Mesenteric fat pad (tissue), 1 donor: ENCODE measurements at regions not wholly inside any gene's neighbourhood (a gene's known extent, or its start where the extent isn't known, plus 50 kb on each side); places are given as distances from the start of the nearest gene placed in this dataset.

ENCODE experiments used
- DNase-seq: peaks from one replicate; pipeline ENCODE4 v3.0.0-alpha.2; 2020; ENCODE audit warnings: low spot score
- donor health status: DM: yes; HTN: yes; CAD: no.

DNA sequence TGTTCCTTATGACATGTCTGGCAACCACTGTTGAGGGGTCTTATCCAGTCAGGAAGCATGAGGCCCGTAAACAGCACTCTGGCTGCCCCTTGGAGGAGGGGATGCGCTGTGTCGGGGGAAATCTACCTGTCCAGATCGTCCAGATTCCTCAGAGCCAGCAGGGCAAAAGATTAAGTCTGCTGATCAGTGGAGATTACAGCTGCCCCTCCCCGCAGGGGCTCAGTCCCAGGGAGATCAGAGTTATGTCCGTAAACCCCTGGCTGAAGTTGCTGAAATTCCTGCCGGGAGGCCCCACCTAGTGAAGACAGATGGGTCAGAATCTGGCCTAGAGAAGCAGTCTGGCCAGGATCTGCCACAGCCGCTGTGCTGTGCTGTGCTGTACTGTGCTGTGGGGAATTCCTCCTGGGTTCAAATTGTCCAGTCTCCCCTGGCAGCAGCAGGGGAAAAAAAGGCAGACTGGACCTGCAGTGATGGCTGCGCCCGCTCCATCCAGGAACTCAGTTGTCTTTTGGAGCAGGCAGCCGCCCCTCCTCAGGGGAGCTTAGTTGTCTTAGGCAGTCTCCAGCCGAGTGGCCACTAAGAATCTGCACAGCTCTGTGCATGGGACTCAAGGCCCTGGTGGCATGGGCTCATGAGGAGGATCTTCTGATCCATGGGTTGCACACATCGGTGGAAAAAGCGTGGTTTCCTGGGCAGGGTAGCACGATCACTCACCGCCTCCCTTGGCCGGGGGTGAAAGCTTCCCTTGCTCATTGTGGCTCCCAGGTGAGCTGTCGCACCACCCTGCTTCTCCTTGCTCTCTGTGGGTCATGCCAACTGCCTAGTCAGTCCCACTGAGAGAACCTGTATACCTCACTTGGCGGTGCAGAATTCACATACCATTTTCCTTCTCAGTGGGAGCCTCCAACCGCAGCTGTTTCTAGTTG is 1368.8 kb upstream of the ADGRB3 start:
- DNase-seq: no peak

DNA sequence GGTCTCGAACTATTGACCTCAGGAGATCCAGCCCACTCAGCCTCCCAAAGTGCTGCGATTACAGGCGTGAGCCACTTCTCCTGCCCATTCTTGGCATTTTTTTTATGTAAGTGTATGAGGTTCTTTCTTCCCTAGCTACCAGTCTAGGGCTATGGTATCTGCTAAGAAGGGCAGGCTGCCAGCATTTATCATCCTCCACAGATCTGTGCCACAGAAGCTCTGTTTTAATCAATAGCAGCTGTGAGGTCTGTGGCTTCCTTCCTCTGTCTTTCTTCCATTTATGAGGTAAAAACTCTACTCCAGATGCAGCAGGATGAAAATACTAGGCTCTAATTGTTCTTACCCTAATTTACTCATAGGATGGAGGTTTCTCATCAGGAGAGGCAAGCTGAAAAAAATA is 1382.4 kb upstream of the ADGRB3 start:
- no peak for DNase-seq

DNA sequence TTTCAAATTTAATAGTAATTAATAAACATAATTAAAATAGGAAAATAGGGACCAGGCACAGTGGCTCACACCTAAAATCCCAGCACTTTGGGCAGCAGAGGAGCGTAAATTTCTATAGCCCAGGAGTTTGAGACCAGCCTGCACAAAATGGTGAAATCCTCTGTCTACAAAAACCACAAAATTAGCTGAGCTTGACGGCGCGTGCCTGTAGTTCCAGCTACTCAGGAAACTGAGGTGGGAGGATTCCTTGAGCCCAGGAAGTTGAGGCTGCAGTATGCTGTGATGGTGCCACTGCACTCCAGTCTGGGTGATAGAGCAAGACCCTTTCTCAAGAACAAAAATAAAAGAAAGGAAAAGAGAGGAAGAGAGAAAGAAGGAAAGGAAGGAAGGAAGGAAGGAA is 1387.0 kb upstream of the ADGRB3 start:
- DNase-seq: no peak

DNA sequence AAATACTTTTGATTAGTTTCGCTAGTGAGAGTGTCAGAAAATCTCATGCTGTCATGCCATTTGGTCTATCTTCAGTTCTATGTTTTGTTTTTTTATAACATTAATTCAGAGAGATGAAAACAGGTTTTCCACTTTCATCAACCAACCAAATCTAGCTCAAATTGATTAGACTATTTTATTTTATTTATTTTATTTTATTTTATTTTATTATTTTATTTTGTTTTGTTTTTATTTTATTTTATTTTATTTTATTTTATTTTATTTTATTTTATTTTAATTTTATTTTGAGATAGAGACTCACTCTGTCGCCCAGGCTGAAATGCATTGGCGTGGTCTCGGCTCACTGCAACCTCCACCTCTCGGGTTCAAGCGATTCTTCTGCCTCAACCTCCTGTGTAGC is 1391.0 kb upstream of the ADGRB3 start:
- DNase-seq: no peak

DNA sequence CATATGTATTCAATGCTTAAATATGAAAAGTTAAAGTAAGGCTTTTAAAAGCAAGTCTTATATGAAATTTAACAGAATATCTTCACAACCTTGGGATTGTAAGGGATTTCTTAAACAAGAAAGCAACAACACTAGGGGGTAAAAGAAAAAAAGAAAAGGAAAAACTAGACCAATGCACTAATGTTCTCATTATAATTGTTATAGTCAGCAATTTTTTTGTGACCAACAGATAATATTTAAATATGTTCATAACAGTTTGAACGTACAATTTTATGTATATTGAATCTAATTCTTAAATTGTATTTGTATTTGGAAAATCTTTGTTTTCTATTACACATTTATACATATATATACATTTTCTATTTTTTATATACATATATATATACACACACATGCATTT is 1397.8 kb upstream of the ADGRB3 start:
- no peak for DNase-seq

DNA sequence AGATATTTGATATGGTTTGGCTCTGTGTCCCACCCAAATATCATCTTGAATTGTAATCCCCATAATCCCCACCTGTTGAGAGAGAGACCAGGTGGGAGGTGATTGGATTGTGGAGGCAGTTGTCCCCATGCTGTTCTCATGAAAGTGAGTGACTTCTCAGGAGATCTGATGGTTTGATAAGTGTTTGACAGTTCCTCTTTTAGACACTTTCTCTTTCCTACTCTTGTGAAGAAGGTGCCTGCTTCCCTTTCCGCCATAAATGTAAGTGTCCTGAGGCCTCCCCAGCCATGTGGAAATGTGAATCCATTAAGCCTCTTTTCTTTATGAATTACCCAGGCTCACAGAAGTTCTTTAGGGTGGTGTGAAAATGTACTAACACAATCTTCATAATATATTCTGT is 1404.0 kb upstream of the ADGRB3 start:
- no peak for DNase-seq

DNA sequence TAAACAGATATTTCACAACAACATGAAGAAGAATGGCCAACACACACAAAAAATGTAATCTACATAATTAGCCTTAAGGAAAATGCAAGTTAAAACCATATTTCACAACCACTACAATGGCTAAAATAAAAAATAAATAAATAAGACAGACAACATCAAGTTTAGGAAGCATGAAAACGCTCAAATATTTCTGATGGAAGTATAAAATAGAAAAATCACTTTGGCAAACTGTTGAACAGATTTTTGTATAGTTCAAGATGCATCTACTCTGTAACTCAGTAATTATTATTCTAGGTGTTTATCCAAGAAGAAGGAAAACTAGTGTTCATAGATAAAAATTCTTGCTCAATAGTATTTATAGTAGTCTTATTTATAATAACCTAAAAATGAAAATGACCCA is 1410.1 kb upstream of the ADGRB3 start:
- no peak for DNase-seq

DNA sequence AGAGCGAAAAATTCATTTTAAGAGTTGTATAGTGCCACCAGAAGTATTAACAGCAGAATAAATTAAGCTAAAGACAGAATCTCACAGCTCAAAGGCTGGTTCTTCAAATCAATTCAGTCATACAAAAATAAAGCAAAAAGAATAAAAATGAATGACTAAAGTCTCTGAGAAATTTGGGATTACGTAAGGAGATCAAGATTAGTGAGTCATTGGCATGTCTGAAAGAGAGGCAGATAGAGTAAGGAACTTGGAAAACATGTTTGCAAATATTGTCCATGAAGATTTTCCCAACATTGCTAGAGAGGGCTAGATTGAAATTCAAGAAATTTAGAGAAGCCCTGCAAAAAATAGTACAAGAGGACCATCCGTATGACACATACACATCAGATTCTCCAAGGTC is 1413.9 kb upstream of the ADGRB3 start:
- DNase-seq: no peak

DNA sequence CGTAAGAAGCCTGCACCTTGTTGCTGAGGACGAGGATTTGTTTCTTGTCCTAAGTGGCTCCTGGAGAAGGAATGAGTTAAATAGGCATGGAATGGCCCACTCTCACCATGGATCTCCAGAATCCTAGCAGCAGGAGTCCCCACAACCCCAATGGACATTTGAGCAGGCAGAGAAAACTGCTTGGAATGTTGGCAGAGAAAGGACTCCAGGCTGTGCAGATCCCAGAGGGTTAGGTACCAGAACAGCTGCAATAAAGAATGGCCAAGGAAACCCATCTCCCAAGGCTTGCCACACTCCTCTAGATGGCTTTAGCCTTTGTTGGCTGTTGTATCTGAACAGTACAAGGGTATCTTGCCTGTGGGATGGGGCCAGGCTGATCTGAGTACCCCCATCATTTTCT is 1415.7 kb upstream of the ADGRB3 start:
- no peak for DNase-seq

DNA sequence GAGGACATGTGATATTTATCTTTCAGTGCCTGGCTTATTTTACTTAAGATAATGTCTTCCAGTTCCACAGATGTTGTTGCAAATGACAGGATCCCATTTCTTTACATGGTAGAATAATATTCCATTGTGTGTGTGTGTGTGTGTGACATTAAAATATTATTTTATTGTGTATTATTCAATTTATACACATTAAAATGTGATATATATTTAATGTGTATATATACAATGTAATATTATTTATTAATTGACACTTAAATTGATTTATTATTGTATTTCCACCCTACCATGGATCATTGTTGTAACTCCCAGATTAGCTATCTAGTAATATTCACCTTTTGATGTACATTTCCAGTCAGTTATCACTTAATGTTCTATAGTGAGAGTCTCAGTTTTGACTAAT is 1422.5 kb upstream of the ADGRB3 start:
- no peak for DNase-seq

DNA sequence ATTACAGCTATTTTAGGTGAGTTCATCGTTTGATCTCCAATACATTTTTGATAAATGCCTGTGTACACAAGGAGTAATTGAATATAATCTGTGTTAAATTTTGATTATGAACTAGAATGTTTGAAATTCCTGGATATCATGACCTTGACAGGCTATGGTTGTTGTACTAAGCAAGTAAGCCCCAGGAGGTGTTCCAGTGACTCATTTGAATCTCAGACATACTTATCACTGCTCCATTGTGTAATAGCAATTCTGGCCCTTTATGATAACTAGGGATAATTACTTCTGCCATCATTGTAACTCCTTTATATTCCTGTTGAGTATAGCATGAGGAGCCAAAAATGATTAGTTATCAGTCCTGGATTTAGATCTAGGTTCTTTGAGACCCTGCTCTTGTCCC is 1424.6 kb upstream of the ADGRB3 start:
- no peak for DNase-seq

DNA sequence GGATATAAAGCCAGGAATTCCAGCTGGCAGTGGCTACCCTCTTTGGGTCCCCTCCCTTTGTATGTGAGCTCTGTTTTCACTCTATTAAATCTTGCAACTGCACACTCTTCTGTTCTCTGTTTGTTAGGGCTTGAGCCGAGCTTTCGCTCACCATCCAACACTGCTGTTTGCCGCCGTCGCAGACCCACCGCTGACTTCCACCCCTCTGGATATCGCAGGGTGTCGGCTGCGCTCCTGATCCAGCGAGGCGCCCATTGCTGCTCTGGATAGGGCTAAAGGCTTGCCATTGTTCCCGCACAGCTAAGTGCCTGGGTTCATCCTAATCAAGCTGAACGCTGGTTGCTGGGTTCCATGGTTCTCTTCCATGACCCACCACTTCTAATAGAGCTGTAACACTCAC is 1433.5 kb upstream of the ADGRB3 start:
- DNase-seq: no peak

DNA sequence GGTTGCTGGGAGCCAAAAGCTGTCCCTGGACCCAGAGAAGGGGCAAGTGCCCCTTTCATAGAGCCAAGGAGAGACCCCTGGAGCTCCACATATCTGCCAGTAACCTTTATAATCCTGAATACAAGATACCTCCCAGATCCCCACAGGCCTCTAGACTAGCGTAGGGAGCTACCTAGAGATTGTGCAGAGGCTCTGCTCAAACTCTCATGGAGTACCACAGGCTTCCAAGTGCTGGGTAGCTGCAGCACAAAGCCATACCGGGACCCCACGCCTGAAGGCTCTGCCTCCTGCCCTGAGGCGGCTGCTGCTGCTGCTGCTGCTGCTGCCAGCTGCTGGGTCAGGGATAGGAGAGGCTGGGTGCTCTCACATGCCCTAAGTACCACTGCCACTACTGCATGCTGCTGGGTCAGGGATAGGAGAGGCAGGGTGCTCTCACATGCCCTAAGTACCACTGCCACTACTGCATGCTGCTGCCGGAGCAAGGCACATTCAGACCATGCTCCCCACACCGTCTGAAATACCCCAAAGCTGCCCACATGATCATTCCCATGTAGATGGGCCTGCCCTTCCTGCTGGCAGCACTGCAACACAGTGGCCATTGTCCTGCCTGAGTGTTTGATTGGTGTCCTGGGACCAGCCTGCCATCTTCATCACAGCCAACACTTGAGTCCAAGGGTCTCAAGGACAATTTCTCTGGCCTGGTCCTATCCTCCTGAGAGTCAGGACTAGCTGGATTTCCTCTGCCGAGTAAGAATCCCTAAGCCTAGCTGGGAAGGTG is 1434.3 kb upstream of the ADGRB3 start:
- no peak for DNase-seq

DNA sequence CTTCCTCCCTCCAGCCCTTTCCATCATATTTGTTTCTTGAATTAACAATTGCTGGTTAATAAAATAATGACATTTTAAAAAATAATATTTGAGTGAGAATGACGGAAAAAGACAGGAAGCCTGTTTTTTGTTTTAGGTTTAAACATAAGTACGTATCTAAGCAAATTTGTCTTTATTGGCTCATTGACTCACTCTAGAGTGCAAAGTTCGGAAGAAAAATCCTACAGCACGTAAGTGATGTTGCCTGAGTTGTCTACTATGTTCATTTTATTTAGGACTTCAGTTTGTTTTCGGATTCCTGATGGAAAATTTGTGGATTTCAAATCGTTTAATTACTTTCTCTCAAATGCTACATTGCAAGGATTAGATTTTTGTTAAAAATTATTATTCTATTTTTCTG is 1435.7 kb upstream of the ADGRB3 start:
- DNase-seq: no peak

DNA sequence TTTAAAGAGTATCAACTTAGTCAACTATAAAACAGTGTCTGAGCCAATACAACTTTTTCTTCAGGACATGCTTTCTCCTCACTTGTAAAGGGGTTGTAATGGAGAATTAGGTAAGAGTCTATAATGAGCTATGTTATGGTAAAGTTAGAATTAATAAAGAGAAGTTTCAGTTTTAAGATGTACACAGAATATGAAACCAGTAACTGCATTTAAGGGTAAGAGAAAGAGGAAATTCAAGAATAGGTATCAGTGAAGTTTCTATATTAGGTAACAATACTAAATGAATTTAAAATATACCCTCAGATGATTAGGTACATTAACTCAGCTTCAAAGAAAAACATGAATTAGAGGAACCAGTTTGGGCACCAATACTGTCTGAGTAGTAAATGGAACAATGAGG is 1444.3 kb upstream of the ADGRB3 start:
- DNase-seq: no peak

DNA sequence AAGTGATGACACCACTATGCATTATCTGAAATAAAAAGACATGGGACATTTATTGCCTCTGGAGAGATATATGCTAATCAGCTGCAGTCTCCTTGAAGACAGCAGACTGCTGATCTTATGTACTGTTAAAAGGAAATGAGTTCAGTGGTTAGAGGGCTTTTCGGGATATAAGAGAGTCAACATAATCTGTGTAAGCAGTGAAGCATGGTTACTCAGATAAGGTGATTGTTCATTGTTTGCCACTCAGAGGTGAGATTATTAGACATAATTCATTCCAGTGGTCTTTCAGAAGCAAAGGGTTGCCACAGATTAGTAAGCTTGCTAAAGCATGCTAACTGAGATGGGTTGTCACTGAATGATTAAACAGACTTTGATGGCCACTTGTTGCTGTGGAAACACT is 1450.7 kb upstream of the ADGRB3 start:
- DNase-seq: no peak

DNA sequence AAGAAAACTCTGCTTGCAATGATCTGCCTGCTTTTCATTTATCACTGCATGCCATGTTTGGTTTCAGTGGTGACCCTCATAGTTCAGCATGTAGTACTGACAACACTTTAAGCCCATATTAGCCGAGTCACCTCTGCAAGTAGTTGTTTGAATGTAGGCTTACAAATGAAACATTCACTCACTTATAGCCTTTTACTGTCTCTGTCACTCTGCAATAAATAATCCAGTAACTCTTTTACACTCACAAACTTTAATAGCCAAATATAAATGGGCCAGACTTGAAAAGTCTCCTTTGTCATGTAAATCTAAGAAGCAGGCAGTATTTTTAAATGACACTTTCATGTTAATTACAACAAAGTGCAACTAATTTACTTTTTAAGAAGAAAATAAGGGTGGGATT is 1460.0 kb upstream of the ADGRB3 start:
- DNase-seq: no peak

DNA sequence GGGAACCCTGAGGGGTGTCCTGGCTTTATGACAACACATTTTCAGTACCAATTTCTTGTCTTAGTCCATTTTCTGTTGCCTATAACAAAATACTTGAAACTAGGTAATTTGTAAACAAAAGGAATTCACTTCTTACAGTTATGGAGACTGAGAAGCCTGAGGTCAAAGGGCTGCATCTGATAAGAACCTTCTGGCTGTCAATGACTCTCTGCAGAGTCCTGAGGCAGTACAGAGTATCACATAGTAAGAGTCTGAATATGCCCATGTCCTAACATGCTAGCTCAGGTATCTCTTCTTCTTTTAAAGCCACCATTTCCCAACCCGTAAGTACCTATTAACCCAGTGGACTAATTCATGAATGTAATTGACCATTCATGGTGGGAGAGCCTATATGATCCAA is 1458.6 kb upstream of the EYS start:
- DNase-seq: no peak

DNA sequence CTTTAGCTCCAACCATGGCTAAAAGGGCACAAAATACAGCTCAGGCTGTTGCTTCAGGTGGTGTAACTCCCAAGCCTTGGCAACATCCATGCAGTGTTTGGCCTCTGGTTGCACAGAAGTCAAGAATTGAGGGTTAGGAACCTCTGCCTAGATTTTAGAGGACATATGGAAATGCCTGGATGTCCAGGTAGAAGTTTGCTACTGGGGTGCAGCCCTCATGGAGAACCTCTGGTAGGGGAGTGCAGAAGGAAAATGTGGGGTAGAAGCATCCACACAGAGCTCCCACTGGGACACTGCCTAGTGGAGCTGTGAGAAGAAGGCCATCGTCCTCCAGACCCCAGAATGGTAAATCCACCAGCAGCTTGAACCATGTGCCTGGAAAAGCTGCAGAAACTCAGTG is 1453.8 kb upstream of the EYS start:
- no peak for DNase-seq

DNA sequence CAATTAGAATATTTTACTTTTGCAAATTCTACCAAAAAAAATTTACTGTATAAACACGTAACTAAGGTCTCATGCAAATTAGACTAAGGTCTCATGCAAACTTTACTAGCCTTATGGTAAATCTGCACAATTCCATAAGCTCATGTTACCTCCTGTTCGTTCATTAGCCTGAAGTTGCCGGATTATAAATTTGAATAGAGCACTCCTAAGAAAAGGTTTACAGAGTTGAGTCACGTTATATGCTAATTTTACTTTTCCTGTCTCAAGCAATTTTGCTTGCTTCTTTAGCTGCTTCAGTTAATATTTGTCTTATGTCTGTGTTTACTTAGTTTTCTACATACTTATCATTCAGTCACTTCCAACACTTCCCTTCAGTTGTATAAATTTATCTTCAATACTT is 1434.0 kb upstream of the EYS start:
- no peak for DNase-seq

DNA sequence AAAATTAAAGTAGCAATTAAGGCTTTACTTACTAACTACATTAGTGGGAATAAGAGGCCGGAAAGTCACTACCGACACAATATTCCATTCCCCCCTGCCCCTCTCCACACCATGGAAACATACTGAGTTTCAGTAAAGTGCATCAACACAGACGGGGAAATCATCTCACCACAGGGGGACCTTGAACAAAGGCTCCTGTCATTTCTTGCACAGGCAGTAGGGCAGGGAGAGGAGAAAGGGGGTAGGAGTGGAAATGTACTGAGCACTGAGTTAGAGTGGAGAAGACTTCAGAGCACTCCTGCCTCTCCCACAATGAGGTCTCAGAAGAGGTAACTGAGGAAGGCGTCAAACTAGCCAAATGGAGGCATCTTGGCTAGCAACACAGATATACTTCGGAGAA is 1426.9 kb upstream of the EYS start:
- DNase-seq: no peak

DNA sequence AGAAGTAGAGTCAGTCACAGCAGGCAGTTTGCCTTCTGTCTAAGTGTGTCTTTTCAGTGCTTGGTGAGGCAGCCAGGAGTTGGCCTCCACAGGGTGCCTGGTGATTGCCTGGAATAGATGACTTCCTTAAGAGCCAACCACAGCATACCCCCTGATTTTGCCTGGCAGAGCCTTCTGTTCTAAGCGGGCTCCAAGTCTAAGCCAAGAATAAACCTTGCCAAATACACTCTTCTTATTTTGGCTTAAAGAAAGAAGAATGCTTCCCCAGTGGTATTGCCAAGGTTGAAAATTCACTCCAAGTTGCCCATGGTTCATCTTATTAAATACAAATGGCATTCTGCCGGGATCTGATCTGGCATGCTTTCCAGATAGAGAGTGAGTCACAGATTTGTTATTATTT is 1424.8 kb upstream of the EYS start:
- no peak for DNase-seq

DNA sequence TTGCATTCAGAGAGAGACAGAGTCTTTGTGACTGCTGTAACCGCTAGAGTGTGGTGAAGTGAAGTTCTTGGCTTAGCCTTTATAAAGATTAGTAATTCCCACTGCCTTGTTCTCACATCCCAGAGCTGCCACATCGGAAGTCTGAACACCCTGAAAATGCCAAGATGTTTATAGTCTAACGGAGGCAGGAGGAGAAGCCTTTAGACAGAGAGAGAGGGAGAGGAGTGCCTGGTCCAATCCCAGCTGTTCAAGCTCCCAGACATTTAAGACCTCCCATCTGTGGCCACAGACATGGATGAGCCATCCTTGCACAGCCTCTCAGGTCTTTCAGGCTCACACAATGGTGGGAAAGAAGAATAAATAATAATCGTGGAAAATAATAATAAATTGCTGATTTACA is 1422.8 kb upstream of the EYS start:
- DNase-seq: no peak
